Caco-2 (cell line): ENCODE measurements at regions not wholly inside any gene's neighbourhood (a gene's known extent, or its start where the extent isn't known, plus 50 kb on each side); places are given as distances from the start of the nearest gene placed in this dataset.

Source experiments
- BruUV-seq: library from RNA; stranded (reverse); fragments of 400-500 nt; replicated peaks from 2 replicates; lab custom pipeline; 2021; lab: Mats Ljungman, UMichigan
- CTCF ChIA-PET: fragments of 300-600 bp; sonication (Branson Sonifier 250); formaldehyde crosslinking; loops from one replicate; lab custom pipeline; 2022; ENCODE audit warnings: antibody characterized with exemption; lab: Charles Lee
- POLR2A ChIA-PET: fragments of 300-600 bp; sonication (Branson Sonifier 250); formaldehyde crosslinking; loops from one replicate; lab custom pipeline; 2022; ENCODE audit warnings: antibody characterized with exemption; lab: Charles Lee
- DNase-seq, 2 experiments: peaks; one replicate each; pipeline versions ENCODE4 v3.0.0 to v3.0.0-alpha.2; 2020 to 2022
- H3K27me3 ChIP-seq: replicated peaks from 2 replicates; pipeline ENCODE4 v1.6.0; 2011; ENCODE audit warnings: low read length; ENCODE audit not compliant: control insufficient read depth, insufficient read depth
- H3K36me3 ChIP-seq: 2 replicates; pipeline ENCODE4 v1.5.1; 2011; ENCODE audit warnings: low read length; ENCODE audit not compliant: control insufficient read depth, insufficient read depth
- H3K4me1 ChIP-seq: fragments of 250-450 bp; sonication (Bioruptor Pico); 2 replicates; pipeline ENCODE4 v1.5.1; 2020; ENCODE audit warnings: mild to moderate bottlenecking
- H3K4me3 ChIP-seq: 2 replicates; pipeline ENCODE4 v1.5.1; 2011; ENCODE audit warnings: low read depth, mild to moderate bottlenecking, control low read depth, low read length
- H3K9me3 ChIP-seq: fragments of 250-450 bp; sonication (Bioruptor Pico); 2 replicates; pipeline ENCODE4 v1.5.1; 2020; ENCODE audit warnings: mild to moderate bottlenecking, moderate library complexity
- H3K27ac Mint-ChIP-seq: one replicate; pipeline ENCODE4 v1.8.0; 2022; ENCODE audit warnings: mixed read lengths; ENCODE audit not compliant: unreplicated experiment
- H3K27me3 Mint-ChIP-seq: one replicate; pipeline ENCODE4 v1.8.0; 2022; ENCODE audit warnings: mixed read lengths; ENCODE audit not compliant: insufficient read depth, unreplicated experiment
- H3K36me3 Mint-ChIP-seq: one replicate; pipeline ENCODE4 v1.8.0; 2022; ENCODE audit warnings: mild to moderate bottlenecking, mixed read lengths; ENCODE audit not compliant: insufficient read depth, unreplicated experiment
- H3K4me1 Mint-ChIP-seq: one replicate; pipeline ENCODE4 v1.8.0; 2022; ENCODE audit warnings: low read depth, mixed read lengths; ENCODE audit not compliant: unreplicated experiment
- H3K4me3 Mint-ChIP-seq: one replicate; pipeline ENCODE4 v1.8.0; 2022; ENCODE audit warnings: mild to moderate bottlenecking, moderate library complexity, mixed read lengths; ENCODE audit not compliant: unreplicated experiment
- H3K9me3 Mint-ChIP-seq: one replicate; pipeline ENCODE4 v1.8.0; 2022; ENCODE audit warnings: mixed read lengths; ENCODE audit not compliant: unreplicated experiment
- CTCF ChIP-seq, 2 experiments: fragments of 200-600 bp in 1 of 2; IDR thresholded peaks; 1 replicate in 1 of 2; 2 replicates in 1 of 2; pipeline versions ENCODE4 v1.5.1 to v1.8.0; 2011 to 2022; ENCODE audit warnings: antibody characterized with exemption in 1 of 2, control low read depth in 1 of 2, inconsistent platforms in 1 of 2, low read depth in 1 of 2, low read length in 1 of 2, mild to moderate bottlenecking in 1 of 2, moderate library complexity in 1 of 2; ENCODE audit not compliant: insufficient read depth in 1 of 2, severe bottlenecking in 1 of 2, unreplicated experiment in 1 of 2
- intact Hi-C: fragments of 100-400 bp; cut with micrococcal nuclease; formaldehyde crosslinking; loops from one replicate; pipeline ENCODE4 v1.10.0; 2022; ENCODE audit not compliant: unreplicated experiment

GRCh38 chr6:167408235-167408869 is 83.5 kb downstream of the TTLL2 start:
- TF ChIP-seq CTCF (IDR thresholded peaks at IDR 0.05; ENCODE audit: insufficient read depth in 1 of 2, low read depth in 1 of 2, low read length in 1 of 2, severe bottlenecking in 1 of 2, unreplicated experiment in 1 of 2), result no peak
- no peaks in the 10 kb centered on the region; the same call in 1 of the 2 replicates for H3K27me3 ChIP-seq
- Mint-ChIP-seq H3K36me3 (no peaks in the 10 kb centered on the region), H3K9me3 (no peaks in the 10 kb centered on the region), H3K4me1 (no peaks in the 10 kb centered on the region), H3K27me3 (no peaks in the 10 kb centered on the region), H3K27ac (no peak overlapping the region), H3K4me3 (no peak overlapping the region)
- H3K4me1 ChIP-seq, result no peaks in the 10 kb centered on the region
- no TSS peak for BruUV-seq
- no peaks in the 10 kb centered on the region for H3K36me3 ChIP-seq
- H3K4me3 ChIP-seq, result no peak overlapping the region
- ChIA-PET CTCF (interaction anchor here (0.7 kb wide), 1 partner anchor 37 kb away, joined by 3 read pairs; no protein-coding TSS in a partner anchor), POLR2A (interaction anchor here (0.6 kb wide), 1 partner anchor 94 kb away, joined by 4 read pairs; no protein-coding TSS in a partner anchor)
- intact Hi-C loops, result no loop called here
- no peaks in the 10 kb centered on the region for H3K9me3 ChIP-seq
- DNase-seq, result no peak

GRCh38 chr6:167409079-167409478 is 84.2 kb downstream of the TTLL2 start:
- no peaks in the 10 kb centered on the region; the same call in 1 of the 2 replicates for H3K27me3 ChIP-seq
- CTCF ChIA-PET, result interaction anchor here (0.7 kb wide), 1 partner anchor 36 kb away, joined by 3 read pairs; no protein-coding TSS in a partner anchor
- no peak overlapping the region for H3K4me3 Mint-ChIP-seq
- H3K4me1 Mint-ChIP-seq, result no peaks in the 10 kb centered on the region
- no peak overlapping the region for H3K4me3 ChIP-seq
- no peaks in the 10 kb centered on the region for H3K9me3 ChIP-seq
- intact Hi-C loops, result no loop called here
- H3K27ac Mint-ChIP-seq, result no peak overlapping the region
- POLR2A ChIA-PET, result no interaction called here
- no TSS peak for BruUV-seq
- no peaks in the 10 kb centered on the region for H3K4me1 ChIP-seq
- no peak for TF ChIP-seq CTCF (IDR thresholded peaks at IDR 0.05; ENCODE audit: insufficient read depth in 1 of 2, low read depth in 1 of 2, low read length in 1 of 2, severe bottlenecking in 1 of 2, unreplicated experiment in 1 of 2)
- DNase-seq, result no peak
- no peaks in the 10 kb centered on the region for H3K27me3 Mint-ChIP-seq
- no peaks in the 10 kb centered on the region for H3K36me3 Mint-ChIP-seq
- H3K36me3 ChIP-seq, result no peaks in the 10 kb centered on the region
- no peaks in the 10 kb centered on the region for H3K9me3 Mint-ChIP-seq

- H3K27me3 ChIP-seq, result no peaks in the 10 kb centered on the region; the same call in 1 of the 2 replicates
- intact Hi-C loops, result no loop called here
- H3K4me1 ChIP-seq, result no peaks in the 10 kb centered on the region
- ChIA-PET CTCF (no interaction called here), POLR2A (no interaction called here)
- Mint-ChIP-seq H3K4me1 (no peaks in the 10 kb centered on the region), H3K36me3 (no peaks in the 10 kb centered on the region), H3K4me3 (no peak overlapping the region), H3K27me3 (no peaks in the 10 kb centered on the region), H3K27ac (no peak overlapping the region), H3K9me3 (no peaks in the 10 kb centered on the region)
- no peak for DNase-seq
- H3K36me3 ChIP-seq, result no peaks in the 10 kb centered on the region
- no peaks in the 10 kb centered on the region for H3K9me3 ChIP-seq
- TF ChIP-seq CTCF (IDR thresholded peaks at IDR 0.05; ENCODE audit: insufficient read depth in 1 of 2, low read depth in 1 of 2, low read length in 1 of 2, severe bottlenecking in 1 of 2, unreplicated experiment in 1 of 2), result no peak
- no TSS peak for BruUV-seq
- H3K4me3 ChIP-seq, result no peak overlapping the region
Measured at GRCh38 chr6:167409694-167410093, 84.8 kb downstream of the TTLL2 start.
